ENCODE measurements at regions not wholly inside any gene's neighbourhood (a gene's known extent, or its start where the extent isn't known, plus 50 kb on each side); places are given as distances from the start of the nearest gene placed in this dataset.

DNA sequence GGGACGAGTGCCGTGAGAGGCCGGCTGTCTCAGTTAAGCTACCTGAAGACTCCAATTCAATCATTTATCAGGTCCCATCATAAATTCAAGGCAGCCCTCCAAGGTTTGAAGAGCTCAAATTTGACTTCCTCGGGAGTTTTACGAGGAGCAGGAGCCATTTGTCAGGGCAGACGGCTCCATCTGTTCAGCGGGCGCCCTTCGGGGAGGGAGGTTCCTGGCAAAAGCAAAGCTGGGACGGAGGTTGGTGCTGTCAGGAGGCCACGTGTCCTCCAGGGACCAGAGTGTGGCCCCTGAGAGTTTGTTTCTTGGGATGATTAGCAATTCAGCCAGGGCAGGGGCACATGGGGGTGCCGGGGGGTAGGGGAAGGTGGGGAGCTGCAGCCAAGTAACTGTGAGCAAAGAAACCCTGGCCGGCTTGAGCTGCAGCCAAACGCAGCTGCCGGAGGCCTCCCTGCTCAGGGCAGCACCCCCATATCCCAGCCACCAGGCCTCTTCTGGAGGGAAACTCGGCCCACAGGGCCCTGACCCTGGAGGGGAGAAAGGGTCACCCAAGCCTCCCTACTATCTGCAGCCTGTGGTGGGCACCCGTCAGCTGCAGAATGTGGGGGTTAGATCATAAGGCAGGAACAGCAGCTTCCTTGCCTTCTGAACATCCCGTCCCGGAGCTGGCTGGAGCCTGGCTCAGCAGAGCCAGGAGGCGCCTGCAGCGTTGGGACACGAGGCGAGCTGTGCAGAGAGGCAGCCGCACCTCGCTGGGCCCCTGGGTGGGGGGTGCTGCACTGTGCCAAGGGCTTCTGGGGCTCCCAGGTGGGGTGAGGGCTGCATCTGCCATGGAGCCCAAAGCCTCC lies 63.6 kb upstream of the GATA5 start:
- Histone ChIP-seq H3K9me3 (peaks cover 0 to 2% (median 0%) of the 10 kb centered on the region in 3 donors), H3K27ac (peak overlapping the region in 2 of 4 donors; percentile 35 to 53), H3K36me3 (no peaks in the 10 kb centered on the region), H3K27me3 (peaks cover 36% of the 10 kb centered on the region), H3K4me1 (peaks cover 0 to 20% (median 0%) of the 10 kb centered on the region in 3 donors), H3K4me3 (no peak overlapping the region)
- TF ChIP-seq, protein P1, sequence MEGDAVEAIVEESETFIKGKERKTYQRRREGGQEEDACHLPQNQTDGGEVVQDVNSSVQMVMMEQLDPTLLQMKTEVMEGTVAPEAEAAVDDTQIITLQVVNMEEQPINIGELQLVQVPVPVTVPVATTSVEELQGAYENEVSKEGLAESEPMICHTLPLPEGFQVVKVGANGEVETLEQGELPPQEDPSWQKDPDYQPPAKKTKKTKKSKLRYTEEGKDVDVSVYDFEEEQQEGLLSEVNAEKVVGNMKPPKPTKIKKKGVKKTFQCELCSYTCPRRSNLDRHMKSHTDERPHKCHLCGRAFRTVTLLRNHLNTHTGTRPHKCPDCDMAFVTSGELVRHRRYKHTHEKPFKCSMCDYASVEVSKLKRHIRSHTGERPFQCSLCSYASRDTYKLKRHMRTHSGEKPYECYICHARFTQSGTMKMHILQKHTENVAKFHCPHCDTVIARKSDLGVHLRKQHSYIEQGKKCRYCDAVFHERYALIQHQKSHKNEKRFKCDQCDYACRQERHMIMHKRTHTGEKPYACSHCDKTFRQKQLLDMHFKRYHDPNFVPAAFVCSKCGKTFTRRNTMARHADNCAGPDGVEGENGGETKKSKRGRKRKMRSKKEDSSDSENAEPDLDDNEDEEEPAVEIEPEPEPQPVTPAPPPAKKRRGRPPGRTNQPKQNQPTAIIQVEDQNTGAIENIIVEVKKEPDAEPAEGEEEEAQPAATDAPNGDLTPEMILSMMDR (IDR thresholded peaks at IDR 0.05), result no peak
- no peak for TF ChIP-seq POLR2AphosphoS5 (IDR thresholded peaks at IDR 0.05)
- no peak for TF ChIP-seq EP300 (IDR thresholded peaks at IDR 0.05)
- no peak for TF ChIP-seq POLR2A (IDR thresholded peaks at IDR 0.05)
- 40% methylated on average over 3 of the region's 25 CpGs; no CpG with 5 or more reads in 1 of the 2 donors for WGBS, 2 donors (ENCODE audit: low coverage in 1 of 2)
- peak; percentile 44 for ATAC-seq

DNA sequence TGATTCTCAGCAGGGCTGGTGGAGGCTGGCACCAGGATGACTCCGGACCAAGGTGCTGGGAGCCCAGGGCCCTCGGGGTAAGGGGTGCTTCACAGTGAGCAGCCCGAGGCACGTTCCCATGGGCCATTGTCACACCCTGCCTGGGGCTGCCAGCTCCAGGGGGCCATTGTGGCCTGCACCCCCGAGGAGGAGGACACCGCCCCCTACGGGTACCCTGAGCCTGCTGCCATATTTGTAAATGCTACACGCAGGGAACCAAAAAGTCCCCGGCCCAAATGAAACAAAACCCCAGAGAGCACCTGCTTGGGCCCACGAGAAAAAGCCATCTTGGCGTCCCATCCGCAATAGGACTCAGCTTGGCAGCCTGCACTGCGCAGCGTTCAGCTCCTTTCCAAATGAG lies 64.7 kb upstream of the GATA5 start:
- Histone ChIP-seq H3K27me3 (peaks cover 36% of the 10 kb centered on the region), H3K27ac (no peak overlapping the region), H3K4me1 (peaks cover 0 to 20% (median 0%) of the 10 kb centered on the region in 3 donors), H3K36me3 (peaks cover 0 to 9% of the 10 kb centered on the region in 2 donors), H3K4me3 (no peak overlapping the region), H3K9me3 (peaks cover 0 to 6% (median 0%) of the 10 kb centered on the region in 3 donors)
- ATAC-seq, result no peak
- no peak for TF ChIP-seq POLR2A (IDR thresholded peaks at IDR 0.05)
- TF ChIP-seq, protein P1 (IDR thresholded peaks at IDR 0.05), result no peak
- no peak for TF ChIP-seq EP300 (IDR thresholded peaks at IDR 0.05)
- no peak for TF ChIP-seq POLR2AphosphoS5 (IDR thresholded peaks at IDR 0.05)
- WGBS, 2 donors (ENCODE audit: low coverage in 1 of 2), result 40 to 93% methylated on average over 2 to 5 of the region's 14 CpGs

DNA sequence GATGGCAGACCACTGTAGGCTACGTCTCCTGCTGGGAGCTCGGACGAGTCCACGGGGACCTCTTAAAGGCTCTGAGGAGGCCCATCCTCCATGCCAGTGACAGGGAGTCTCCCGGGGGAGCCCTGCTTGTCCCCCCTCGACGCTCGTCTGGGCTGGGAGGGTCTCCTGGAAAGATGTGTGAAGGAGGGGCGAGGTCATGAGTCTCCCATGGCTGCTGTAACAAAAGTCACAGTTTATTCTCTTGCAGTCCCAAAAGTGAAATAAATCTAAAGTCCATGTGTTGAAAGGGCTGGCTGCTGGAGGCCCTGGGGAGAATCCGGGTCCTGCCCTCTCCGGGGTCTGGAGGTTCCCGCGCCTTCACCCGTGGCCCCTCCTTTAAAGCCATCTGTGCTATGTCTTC lies 67.1 kb upstream of the GATA5 start:
- Histone ChIP-seq H3K9me3 (peaks cover 0 to 6% (median 0%) of the 10 kb centered on the region in 3 donors), H3K4me3 (no peak overlapping the region), H3K27ac (no peak overlapping the region), H3K4me1 (peaks cover 0 to 28% (median 0%) of the 10 kb centered on the region in 3 donors), H3K36me3 (peaks cover 0 to 23% of the 10 kb centered on the region in 2 donors), H3K27me3 (peaks cover 36% of the 10 kb centered on the region)
- 59% methylated on average over 5 of the region's 14 CpGs; no CpG with 5 or more reads in 1 of the 2 donors for WGBS, 2 donors (ENCODE audit: low coverage in 1 of 2)
- no peak for ATAC-seq
- no peak for TF ChIP-seq POLR2A (IDR thresholded peaks at IDR 0.05)
- TF ChIP-seq, protein P1 (IDR thresholded peaks at IDR 0.05), result no peak
- no peak for TF ChIP-seq EP300 (IDR thresholded peaks at IDR 0.05)
- no peak for TF ChIP-seq POLR2AphosphoS5 (IDR thresholded peaks at IDR 0.05)

DNA sequence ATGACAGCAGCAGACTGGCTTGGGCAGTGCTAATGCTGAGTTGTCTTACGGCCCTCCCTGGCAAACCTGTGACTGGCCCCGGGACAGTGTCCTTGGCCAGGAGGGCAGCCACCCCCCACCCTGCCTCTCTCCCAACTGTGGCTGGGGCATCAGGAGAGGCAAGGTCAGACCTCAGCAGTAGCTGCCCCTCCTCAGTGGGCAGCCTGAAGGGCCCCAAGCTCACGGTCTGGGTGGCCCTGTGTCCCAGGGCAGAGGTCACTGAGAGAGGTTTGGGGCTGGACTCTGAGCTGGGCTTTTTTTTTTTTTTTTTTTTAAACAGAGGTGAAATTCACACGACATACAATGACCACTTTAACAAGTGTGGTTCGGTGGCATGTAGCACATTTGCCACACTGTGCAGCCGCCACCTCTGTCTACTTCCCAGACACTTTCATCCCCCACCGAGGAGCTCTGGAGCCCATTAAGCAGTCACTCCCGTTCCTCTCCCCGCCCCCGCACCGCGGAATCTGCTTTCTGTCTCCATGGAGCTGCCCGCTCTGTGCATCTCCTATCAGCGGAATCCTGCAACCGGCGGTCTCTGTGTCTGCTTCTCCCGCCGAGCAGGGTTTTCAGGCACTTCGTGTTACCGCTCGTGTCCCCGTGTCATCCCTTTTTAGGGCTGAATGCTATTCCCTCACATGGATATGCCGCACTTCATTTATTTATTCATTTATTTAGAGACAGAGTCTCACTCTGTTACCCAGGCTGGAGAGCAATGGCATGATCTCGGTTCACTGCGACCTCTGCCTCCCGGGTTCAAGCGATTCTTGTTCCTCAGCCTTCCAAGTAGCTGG lies 67.9 kb upstream of the GATA5 start:
- peaks cover 0 to 23% of the 10 kb centered on the region in 2 donors for H3K36me3 ChIP-seq
- 67 to 87% methylated on average over 3 to 21 of the region's 27 CpGs for WGBS, 2 donors (ENCODE audit: low coverage in 1 of 2)
- H3K27ac ChIP-seq, result no peak overlapping the region
- H3K4me1 ChIP-seq, result peaks cover 0 to 33% (median 2%) of the 10 kb centered on the region in 3 donors
- no peak for ATAC-seq
- no peak for TF ChIP-seq POLR2AphosphoS5 (IDR thresholded peaks at IDR 0.05)
- TF ChIP-seq, protein P1 (IDR thresholded peaks at IDR 0.05), result no peak
- no peak for TF ChIP-seq POLR2A (IDR thresholded peaks at IDR 0.05)
- no peak for TF ChIP-seq EP300 (IDR thresholded peaks at IDR 0.05)
- peaks cover 0 to 6% (median 0%) of the 10 kb centered on the region in 3 donors for H3K9me3 ChIP-seq
- no peak overlapping the region for H3K4me3 ChIP-seq
- H3K27me3 ChIP-seq, result peaks cover 34% of the 10 kb centered on the region
